Stomach (tissue), 4 donors: ENCODE measurements at regions not wholly inside any gene's neighbourhood (a gene's known extent, or its start where the extent isn't known, plus 50 kb on each side); places are given as distances from the start of the nearest gene placed in this dataset.

Experiments used
- EP300 ChIP-seq: sonication (generic); formaldehyde crosslinking; IDR thresholded peaks from one replicate; pipeline ENCODE4 v1.6.1; 2017; ENCODE audit warnings: antibody characterized with exemption
- POLR2A ChIP-seq, 4 donors: fragments of 450-650 bp; IDR thresholded peaks; one replicate each; pipeline ENCODE4 v1.6.1; 2016; ENCODE audit warnings: antibody characterized with exemption in 4 of 4, control low read depth in 2 of 4, mild to moderate bottlenecking in 1 of 4, moderate library complexity in 1 of 4
- POLR2AphosphoS5 ChIP-seq, 3 donors: sonication (generic); formaldehyde crosslinking; IDR thresholded peaks; one replicate each; pipeline ENCODE4 v1.6.1; 2016; ENCODE audit warnings: antibody characterized with exemption in 3 of 3
- TF ChIP-seq, protein P1 (sequence below), 7 experiments: fragments of 450-650 bp in 4 of 7; fragments of 200-600 bp in 3 of 7; sonication (generic) in 3 of 7; IDR thresholded peaks; one replicate each; pipeline ENCODE4 v1.5.1; 2016 to 2019; ENCODE audit warnings: antibody characterized with exemption in 7 of 7, control low read depth in 2 of 7, mild to moderate bottlenecking in 1 of 7

DNA sequence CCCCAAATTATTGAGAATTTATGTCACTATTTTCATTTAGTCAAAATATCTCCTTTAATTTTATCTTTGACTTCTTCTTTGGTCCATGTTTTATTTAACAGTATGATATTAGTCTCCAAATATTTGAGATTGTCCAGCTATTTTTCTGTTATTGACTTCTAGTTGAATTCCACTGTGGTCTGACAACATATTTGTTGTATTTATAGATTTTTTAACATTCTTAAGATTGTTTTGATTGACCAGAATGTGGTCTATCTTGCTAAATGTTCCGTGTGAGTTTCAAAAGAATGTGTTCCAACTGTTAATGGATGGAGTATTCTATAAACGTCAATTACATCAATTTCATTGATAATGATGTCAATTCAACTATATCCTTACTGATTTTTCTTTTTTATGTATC, 1452.1 kb downstream of the SUCLG1 start:
- TF ChIP-seq POLR2AphosphoS5 (IDR thresholded peaks at IDR 0.05) (no peak), POLR2A (IDR thresholded peaks at IDR 0.05) (no peak), EP300 (no peak)
- TF ChIP-seq, protein P1, sequence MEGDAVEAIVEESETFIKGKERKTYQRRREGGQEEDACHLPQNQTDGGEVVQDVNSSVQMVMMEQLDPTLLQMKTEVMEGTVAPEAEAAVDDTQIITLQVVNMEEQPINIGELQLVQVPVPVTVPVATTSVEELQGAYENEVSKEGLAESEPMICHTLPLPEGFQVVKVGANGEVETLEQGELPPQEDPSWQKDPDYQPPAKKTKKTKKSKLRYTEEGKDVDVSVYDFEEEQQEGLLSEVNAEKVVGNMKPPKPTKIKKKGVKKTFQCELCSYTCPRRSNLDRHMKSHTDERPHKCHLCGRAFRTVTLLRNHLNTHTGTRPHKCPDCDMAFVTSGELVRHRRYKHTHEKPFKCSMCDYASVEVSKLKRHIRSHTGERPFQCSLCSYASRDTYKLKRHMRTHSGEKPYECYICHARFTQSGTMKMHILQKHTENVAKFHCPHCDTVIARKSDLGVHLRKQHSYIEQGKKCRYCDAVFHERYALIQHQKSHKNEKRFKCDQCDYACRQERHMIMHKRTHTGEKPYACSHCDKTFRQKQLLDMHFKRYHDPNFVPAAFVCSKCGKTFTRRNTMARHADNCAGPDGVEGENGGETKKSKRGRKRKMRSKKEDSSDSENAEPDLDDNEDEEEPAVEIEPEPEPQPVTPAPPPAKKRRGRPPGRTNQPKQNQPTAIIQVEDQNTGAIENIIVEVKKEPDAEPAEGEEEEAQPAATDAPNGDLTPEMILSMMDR (IDR thresholded peaks at IDR 0.05), result no peak
